A549 (cell line): ENCODE measurements at regions not wholly inside any gene's neighbourhood (a gene's known extent, or its start where the extent isn't known, plus 50 kb on each side); places are given as distances from the start of the nearest gene placed in this dataset.
A peak's percentile ranks its signal among the peaks of the same experiment; 100 is the strongest.

Experiments used
- ATAC-seq, 2 experiments: fragments of 200-7000 bp in 1 of 2; fragments of >200 bp in 1 of 2; cut with Nextera tagmentation in 1 of 2; cut with Tn5 transposase in 1 of 2; 3 replicates each; pipeline versions ENCODE4 v1.8.0 to v1.9.1; 2018 to 2020; ENCODE audit warnings: mild to moderate bottlenecking in 1 of 2, moderate library complexity in 1 of 2
- CTCF ChIA-PET: fragments of 300-600 bp; sonication (Branson Sonifier 250); formaldehyde crosslinking; extraction: SDS; loops from one replicate; lab custom pipeline; 2021; ENCODE audit warnings: antibody characterized with exemption, inconsistent platforms; lab: Yijun Ruan, JAX
- POLR2A ChIA-PET: fragments of 350-600 bp; formaldehyde crosslinking; extraction: SDS; loops from one replicate; lab custom pipeline; 2021; ENCODE audit warnings: antibody characterized with exemption, inconsistent platforms; lab: Yijun Ruan, JAX
- DNase-seq, 2 experiments: peaks; one replicate each; pipeline versions ENCODE4 v3.0.0 to v3.0.0-alpha.2; 2011 to 2016; ENCODE audit warnings: low read depth in 1 of 2, low spot score in 1 of 2
- FAIRE-seq: peaks from 2 replicates; lab custom pipeline; 2011; peaks lifted over from hg19 to GRCh38; lab: Jason Lieb, UNC
- H3K27ac ChIP-seq, 2 experiments: fragments of >200 bp; sonication (Bioruptor Twin); formaldehyde crosslinking; 3 replicates each; pipeline ENCODE4 v1.5.1; 2016 to 2017
- H3K4me1 ChIP-seq: fragments of >200 bp; sonication (Bioruptor Twin); formaldehyde crosslinking; 3 replicates; pipeline ENCODE4 v1.6.1; 2016
- H3K4me2 ChIP-seq: fragments of >200 bp; sonication (Bioruptor Twin); formaldehyde crosslinking; 3 replicates; pipeline ENCODE4 v1.6.1; 2016
- H3K4me3 ChIP-seq: fragments of >200 bp; sonication (Bioruptor Twin); formaldehyde crosslinking; 3 replicates; pipeline ENCODE4 v1.5.1; 2016
- H3K9me3 ChIP-seq: fragments of >200 bp; sonication (Bioruptor Twin); formaldehyde crosslinking; 3 replicates; pipeline ENCODE4 v1.6.1; 2016
- BHLHE40 ChIP-seq: IDR thresholded peaks from 2 replicates; pipeline ENCODE4 v1.6.1; 2012; ENCODE audit warnings: low read depth, low read length, inconsistent platforms
- CEBPB ChIP-seq, 2 experiments: fragments of >200 bp in 1 of 2; sonication (Bioruptor Twin) in 1 of 2; formaldehyde crosslinking in 1 of 2; IDR thresholded peaks; 2 replicates each; pipeline ENCODE4 v1.6.1; 2012 to 2016
- CHD2 ChIP-seq: fragments of 150-350 bp; IDR thresholded peaks from 2 replicates; pipeline ENCODE4 v1.6.1; 2014; ENCODE audit warnings: low read length; ENCODE audit not compliant: partially characterized antibody
- CTCF ChIP-seq: fragments of >200 bp; sonication (Bioruptor Twin); formaldehyde crosslinking; IDR thresholded peaks from 3 replicates; pipeline ENCODE4 v1.5.1; 2016
- EHMT2 ChIP-seq: fragments of 200-600 bp; sonication (generic); IDR thresholded peaks from 2 replicates; pipeline ENCODE4 v1.6.1; 2016; ENCODE audit warnings: antibody characterized with exemption, low read depth, mild to moderate bottlenecking, moderate library complexity
- FOSL2 ChIP-seq, 2 experiments: fragments of 450-650 bp in 1 of 2; fragments of >200 bp in 1 of 2; sonication (Bioruptor Twin) in 1 of 2; formaldehyde crosslinking; IDR thresholded peaks; 2 replicates each; pipeline versions ENCODE4 v1.5.0 to v1.6.1; 2016 to 2020; ENCODE audit warnings: mild to moderate bottlenecking in 1 of 2, moderate library complexity in 1 of 2
- GATA3 ChIP-seq: IDR thresholded peaks from 2 replicates; pipeline ENCODE4 v1.6.1; 2012; ENCODE audit warnings: borderline replicate concordance
- HOXB13 ChIP-seq: fragments of 250-450 bp; sonication (Bioruptor Pico); IDR thresholded peaks from 2 replicates; pipeline ENCODE4 v1.5.0; 2020; ENCODE audit warnings: low read depth, mild to moderate bottlenecking, moderate library complexity
- HOXB5 ChIP-seq: fragments of 250-450 bp; sonication (Bioruptor Pico); IDR thresholded peaks from 2 replicates; pipeline ENCODE4 v1.5.0; 2020; ENCODE audit warnings: mild to moderate bottlenecking, moderate library complexity
- JUNB ChIP-seq: fragments of >200 bp; sonication (Bioruptor Twin); formaldehyde crosslinking; IDR thresholded peaks from 2 replicates; pipeline ENCODE4 v1.6.1; 2016
- KDM5A ChIP-seq: fragments of 200-600 bp; sonication (generic); IDR thresholded peaks from 2 replicates; pipeline ENCODE4 v1.6.1; 2016; ENCODE audit warnings: antibody characterized with exemption, mild to moderate bottlenecking
- MAFK ChIP-seq: fragments of 450-650 bp; IDR thresholded peaks from 2 replicates; pipeline ENCODE4 v1.6.1; 2014; ENCODE audit not compliant: partially characterized antibody
- REST ChIP-seq: fragments of 200-600 bp; sonication (generic); IDR thresholded peaks from 2 replicates; pipeline ENCODE4 v1.6.1; 2016; ENCODE audit warnings: antibody characterized with exemption, mild to moderate bottlenecking, moderate library complexity
- TFCP2L1 ChIP-seq: fragments of 250-450 bp; sonication (Bioruptor Pico); IDR thresholded peaks from 2 replicates; pipeline ENCODE4 v1.5.0; 2021; ENCODE audit warnings: mild to moderate bottlenecking
- WGBS: methylation state at CpG from one replicate; pipeline ENCODE4 v1.1.6; 2017; ENCODE audit errors: missing lambda C conversion rate; 5-methylcytosine and 5-hydroxymethylcytosine counted together

GRCh38 chr15:53840681-53841080 is 81.2 kb upstream of the WDR72 start:
- no peak for FAIRE-seq
- Histone ChIP-seq H3K27ac (no peak overlapping the region), H3K4me3 (no peak overlapping the region), H3K9me3 (no peaks in the 10 kb centered on the region), H3K4me2 (no peak overlapping the region), H3K4me1 (peaks cover 35% of the 10 kb centered on the region)
- TF ChIP-seq JUNB (no peak), KDM5A (no peak), BHLHE40 (no peak), EHMT2 (no peak), FOSL2 (IDR thresholded peaks at IDR 0.05) (no peak), FOSL2 (CRISPR knock-in tag; IDR thresholded peaks at IDR 0.05) (no peak), HOXB13 (CRISPR knock-in tag) (no peak)
- CTCF ChIA-PET, result no interaction called here
- no peak for DNase-seq
- POLR2A ChIA-PET, result no interaction called here
- WGBS, result 89% methylated on average over 2 of the region's 2 CpGs
- ATAC-seq, result no peak

GRCh38 chr15:53837263-53837662 is 77.8 kb upstream of the WDR72 start:
- DNase-seq (peak in 1 of 2 experiments; percentile 18), FAIRE-seq (no peak), ATAC-seq (no peak)
- 0% methylated on average over 3 of the region's 3 CpGs for WGBS
- H3K4me3 ChIP-seq, result no peak overlapping the region
- peak overlapping the region; percentile 49 for H3K4me2 ChIP-seq
- H3K27ac ChIP-seq, result peak overlapping the region; percentile 35 to 69; a peak in 3 of 6 replicates
- TF ChIP-seq REST, result peak; percentile 32; the same call in 1 of the 2 replicates
- no peak for TF ChIP-seq CHD2
- H3K4me1 ChIP-seq, result peaks cover 59% of the 10 kb centered on the region
- no peaks in the 10 kb centered on the region for H3K9me3 ChIP-seq
- POLR2A ChIA-PET, result no interaction called here
- CTCF ChIA-PET, result no interaction called here

- ChIA-PET POLR2A (no interaction called here), CTCF (no interaction called here)
- Histone ChIP-seq H3K4me3 (no peak overlapping the region), H3K27ac (peak overlapping the region; percentile 53 to 69; a peak in 5 of 6 replicates), H3K9me3 (no peaks in the 10 kb centered on the region), H3K4me2 (peak overlapping the region; percentile 49), H3K4me1 (peaks cover 62% of the 10 kb centered on the region)
- TF ChIP-seq HOXB5 (CRISPR knock-in tag) (no peak), MAFK (peak; percentile 51)
- no peak for DNase-seq
- no peak for FAIRE-seq
- WGBS, result 25% methylated on average over 4 of the region's 4 CpGs
- peak in 1 of 2 experiments; percentile 12; a peak in 1 of 6 replicates for ATAC-seq
Measured at GRCh38 chr15:53836618-53837017, 77.2 kb upstream of the WDR72 start.

GRCh38 chr15:53835309-53835708 is 75.8 kb upstream of the WDR72 start:
- ATAC-seq (0 out of 6 replicates have a peak, but pooled peaks of 1 of the 2 experiments have one; percentile 14), DNase-seq (peak in 1 of 2 experiments; percentile 4), FAIRE-seq (no peak)
- WGBS, result 17% methylated on average over 2 of the region's 2 CpGs
- Histone ChIP-seq H3K9me3 (no peaks in the 10 kb centered on the region), H3K4me1 (peaks cover 71% of the 10 kb centered on the region), H3K27ac (peak overlapping the region; percentile 53 to 76; a peak in 5 of 6 replicates), H3K4me2 (peak overlapping the region; percentile 48)
- CTCF ChIA-PET, result no interaction called here
- TF ChIP-seq CEBPB (IDR thresholded peaks at IDR 0.05) (0 out of 4 replicates have a peak, but pooled peaks of 1 of the 2 experiments have one; percentile 9), GATA3 (no peak), FOSL2 (IDR thresholded peaks at IDR 0.05) (no peak), FOSL2 (CRISPR knock-in tag; IDR thresholded peaks at IDR 0.05) (peak; percentile 5; the same call in 1 of the 2 replicates), CTCF (no peak), TFCP2L1 (no peak)
- TF ChIP-seq, all 56 proteins: peak for 2
- POLR2A ChIA-PET, result no interaction called here
- no peak overlapping the region for H3K4me3 ChIP-seq
